NCI-H1417 (cell line): ENCODE measurements at regions not wholly inside any gene's neighbourhood (a gene's known extent, or its start where the extent isn't known, plus 50 kb on each side); places are given as distances from the start of the nearest gene placed in this dataset.

ENCODE experiments used
- DNase-seq, 3 experiments: peaks; one replicate each; lab custom pipeline; 2025; lab: John Stamatoyannopoulos, UW

- DNase-seq: no peak
These were observed 742.9 kb upstream of the DDX18 start for GRCh38 chr2:117071556-117072102.

- no peak for DNase-seq
These were observed 739.7 kb upstream of the DDX18 start for GRCh38 chr2:117074756-117075155.

DNA sequence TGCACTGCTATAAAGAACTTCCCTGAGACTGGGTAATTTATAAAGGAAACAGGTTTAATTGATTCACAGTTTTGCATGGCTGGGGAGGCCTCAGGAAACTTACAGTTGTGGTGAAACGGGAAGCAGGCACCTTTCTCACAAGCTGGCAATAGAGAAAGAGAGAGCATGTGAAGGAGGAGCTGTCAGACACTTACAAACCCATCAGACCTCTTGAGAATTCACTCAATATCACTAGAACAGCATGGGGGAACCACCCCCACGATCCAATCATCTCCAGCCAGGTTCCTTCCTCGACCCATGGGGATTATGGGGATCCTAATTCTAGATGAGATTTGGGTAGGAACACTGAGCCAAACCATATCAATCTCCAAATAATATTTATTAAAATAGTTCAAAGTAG lies 729.2 kb upstream of the DDX18 start:
- no peak for DNase-seq

DNA sequence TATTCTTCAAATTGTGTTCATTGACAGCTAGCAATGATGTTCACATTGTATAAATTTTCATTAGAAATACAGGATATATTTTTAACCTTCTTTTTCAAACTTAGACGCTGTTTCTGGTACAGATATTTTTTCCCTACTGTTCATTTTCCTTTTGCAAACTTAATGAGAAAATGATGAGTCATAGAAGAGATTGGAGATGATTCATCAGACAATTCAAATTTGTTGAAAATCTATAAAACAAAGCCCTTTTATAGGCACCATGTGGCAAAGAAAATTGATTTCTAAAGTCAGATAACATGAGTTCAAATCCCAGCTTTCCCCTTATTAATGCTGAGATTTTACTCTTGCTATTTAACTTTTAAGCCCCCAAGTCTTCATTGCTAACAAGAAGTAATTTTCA lies 728.8 kb upstream of the DDX18 start:
- no peak for DNase-seq

DNA sequence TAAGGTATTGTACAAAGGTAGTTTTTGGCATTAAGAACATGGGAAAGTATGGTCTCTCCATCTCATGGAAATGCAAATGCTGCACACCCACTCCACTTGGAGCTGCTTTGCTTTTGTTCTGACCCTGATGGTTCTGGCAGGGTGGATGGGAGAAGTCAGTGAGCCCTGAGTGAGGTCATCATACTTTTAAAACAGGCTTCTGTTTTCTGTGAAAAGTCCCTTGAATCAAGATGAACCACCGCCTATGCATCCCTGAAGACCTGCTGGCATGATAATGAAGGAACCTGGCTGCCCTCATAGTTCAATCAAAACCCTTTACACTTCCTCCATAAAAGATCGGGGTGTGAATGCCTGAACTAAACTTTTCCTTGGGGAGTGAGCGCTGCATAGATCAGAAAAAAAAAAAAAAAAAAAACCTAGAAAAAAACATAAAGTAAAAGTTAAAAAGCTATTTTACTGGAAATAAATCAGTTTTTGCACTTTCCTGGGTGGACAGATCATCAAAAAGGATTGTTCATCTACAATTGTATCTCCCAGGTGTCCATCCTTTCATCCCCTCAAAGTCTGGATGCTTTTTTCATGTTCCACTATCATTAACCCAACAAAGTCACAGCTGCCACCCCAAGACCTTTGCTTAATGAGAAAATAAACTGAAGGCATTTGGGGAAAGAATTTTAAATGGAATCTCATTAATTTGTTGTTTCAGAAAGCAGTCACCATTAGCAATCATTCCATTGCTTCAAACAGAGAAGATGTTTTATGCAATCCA lies 728.1 kb upstream of the DDX18 start:
- no peak for DNase-seq

GRCh38 chr2:117086943-117087250 lies 727.6 kb upstream of the DDX18 start:
- no peak for DNase-seq

DNA sequence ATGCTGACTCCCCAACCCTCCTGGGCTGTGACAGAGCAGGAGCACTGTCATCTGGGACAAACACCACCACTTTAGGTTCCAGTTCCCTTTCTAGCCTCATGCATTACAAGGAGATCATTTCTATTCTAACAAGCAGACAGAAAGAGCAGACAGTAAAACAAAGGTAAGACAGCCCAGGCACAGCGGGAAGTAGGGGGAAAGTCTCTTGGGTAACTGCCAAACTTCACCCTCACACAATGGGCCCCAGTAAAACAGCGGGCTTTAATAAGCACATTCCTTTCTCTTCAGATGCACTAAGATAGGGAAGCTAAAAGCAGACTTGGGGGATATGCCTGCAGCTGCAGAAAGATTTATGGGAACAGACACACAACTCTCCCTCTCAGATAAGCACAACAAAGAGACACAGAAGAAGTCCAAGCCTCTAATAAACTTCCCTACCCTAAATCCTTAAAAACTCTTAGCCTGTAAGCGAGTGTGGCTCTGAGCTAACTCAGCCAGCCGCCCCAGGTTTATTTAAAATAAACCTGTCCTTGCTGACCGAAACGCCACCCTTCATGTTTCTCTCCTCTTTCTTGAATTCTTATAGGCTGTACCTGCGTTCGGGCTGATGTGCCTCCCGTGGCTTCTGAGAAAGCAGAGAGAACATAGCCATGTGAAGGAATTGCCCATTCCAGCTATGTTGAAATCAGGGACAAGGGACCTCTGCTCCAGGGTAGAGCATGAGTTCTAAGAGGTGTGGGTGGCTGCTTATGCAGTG lies 726.8 kb upstream of the DDX18 start:
- peak in 2 of 3 experiments; percentile 50 to 84 for DNase-seq

GRCh38 chr2:117091041-117091837 lies 723.3 kb upstream of the DDX18 start:
- no peak for DNase-seq

- DNase-seq: no peak
These were observed 712.9 kb upstream of the DDX18 start for GRCh38 chr2:117101613-117102012.

DNA sequence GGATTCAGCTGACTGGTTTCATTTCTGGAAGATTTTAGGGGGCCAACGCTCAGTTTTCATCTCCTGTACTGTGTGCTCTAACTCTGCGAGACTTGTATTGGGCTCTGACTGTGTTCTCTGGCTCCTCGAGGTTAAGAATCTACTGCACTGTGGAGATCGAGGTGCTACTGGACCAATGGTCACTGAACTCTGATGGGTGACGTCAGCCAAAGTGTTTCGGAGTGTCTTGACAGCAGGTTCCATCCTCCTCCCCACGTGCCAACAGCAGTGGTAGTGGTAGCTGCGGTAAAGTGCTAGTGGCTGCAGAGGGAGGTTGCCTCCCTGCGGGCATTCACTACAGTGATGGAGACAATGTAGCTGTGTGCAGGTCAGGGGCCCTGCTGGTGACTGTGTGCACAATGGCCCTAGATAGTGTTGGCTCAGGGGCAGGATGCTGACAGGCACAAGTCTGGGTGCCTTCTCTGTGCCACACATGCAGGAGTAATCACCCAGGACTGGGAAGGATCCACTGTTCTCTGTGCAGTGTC lies 705.7 kb upstream of the DDX18 start:
- no peak for DNase-seq

DNA sequence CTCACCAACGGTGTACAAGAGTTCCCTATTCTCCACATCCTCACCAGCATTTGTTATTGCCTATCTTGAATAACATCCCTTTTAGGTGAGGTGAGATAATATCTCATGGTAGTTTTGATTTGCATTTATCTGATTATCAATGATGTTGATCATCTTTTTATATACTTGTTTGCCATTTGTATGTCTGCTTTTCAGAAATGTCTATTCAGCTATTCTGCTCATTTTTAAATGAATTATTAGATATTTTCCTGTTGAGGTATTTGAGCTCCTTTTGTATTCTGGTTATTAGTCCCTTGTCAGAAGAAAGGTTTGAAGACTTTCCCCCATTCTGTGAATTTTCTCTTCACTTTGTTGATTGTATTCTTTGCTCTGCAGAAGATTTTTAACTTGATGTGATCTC lies 695.5 kb upstream of the DDX18 start:
- no peak for DNase-seq

DNA sequence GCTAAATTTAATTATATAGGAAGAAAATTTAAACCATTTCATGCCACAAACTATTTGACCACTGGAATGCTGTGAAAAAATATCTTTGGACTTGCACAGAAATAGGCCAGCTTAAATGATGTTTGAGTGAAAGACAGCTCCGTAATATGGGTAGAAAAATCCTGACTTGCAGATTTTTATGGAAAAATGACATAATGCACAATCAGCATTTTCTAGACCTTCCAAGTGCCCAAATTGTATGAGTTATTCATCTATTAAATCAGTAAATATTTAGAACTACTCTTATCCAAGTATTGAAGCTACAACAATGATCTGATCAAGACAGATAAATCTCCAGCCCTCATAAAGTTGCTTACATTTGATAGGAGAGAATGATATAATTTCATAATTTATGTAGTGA lies 691.1 kb upstream of the DDX18 start:
- DNase-seq: no peak

DNA sequence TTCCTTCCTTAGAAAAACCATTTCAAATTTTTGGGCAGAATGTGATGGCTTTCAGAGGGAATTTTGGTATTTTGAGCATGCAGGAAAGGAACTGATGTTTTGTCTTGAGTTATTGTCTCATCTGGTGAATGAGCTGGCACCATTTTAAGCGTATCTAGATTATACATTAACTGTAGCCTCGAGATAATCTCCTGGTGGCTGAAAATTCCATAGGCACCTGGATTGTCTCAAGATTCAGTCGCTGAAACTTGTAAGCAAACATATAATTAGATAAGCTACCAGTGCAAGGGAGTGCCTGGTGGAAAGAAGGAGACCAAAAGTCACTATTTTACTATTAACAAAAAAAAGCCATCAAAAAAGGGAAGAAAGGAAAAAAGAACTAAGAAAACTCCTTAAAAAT lies 687.8 kb upstream of the DDX18 start:
- DNase-seq: no peak

DNA sequence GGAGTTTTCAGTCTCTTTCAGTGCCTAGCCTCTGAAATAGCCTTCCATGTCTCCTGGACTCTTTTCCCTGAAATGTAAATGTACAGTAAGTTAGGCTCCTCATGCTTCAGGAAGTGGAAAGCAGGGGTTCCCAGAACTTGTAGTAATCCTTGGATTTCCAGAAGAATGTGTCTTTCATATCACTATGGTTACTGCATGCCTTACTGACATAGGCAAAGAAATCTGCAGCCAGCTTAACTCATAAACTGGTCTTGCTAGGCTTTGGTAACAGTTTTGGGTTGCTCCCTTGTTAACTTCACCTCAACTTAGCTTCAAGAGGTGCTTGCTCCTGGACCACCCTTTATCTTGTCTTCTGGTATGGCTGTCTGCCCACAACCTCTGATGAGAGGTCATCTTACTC lies 686.8 kb upstream of the DDX18 start:
- no peak for DNase-seq

GRCh38 chr2:117128461-117128860 lies 686.0 kb upstream of the DDX18 start:
- DNase-seq: no peak

DNA sequence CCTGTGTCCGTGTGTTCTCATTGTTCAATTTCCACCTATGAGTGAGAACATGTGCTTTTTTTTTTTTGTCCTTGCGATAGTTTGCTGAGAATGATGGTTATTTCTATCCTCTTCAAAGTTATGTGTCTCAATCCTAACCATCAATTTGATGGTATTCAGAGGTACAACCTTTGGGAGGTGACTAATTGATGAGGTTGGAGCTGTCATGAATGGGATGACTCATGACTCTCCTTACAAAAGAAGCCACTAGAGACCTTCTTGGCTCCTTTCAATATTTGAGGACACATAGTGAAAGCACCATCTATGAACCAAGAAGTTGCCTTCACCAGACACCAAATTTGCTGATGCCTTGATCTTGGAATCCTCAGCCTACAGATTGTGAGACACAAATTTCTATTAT lies 677.1 kb upstream of the DDX18 start:
- no peak for DNase-seq

DNA sequence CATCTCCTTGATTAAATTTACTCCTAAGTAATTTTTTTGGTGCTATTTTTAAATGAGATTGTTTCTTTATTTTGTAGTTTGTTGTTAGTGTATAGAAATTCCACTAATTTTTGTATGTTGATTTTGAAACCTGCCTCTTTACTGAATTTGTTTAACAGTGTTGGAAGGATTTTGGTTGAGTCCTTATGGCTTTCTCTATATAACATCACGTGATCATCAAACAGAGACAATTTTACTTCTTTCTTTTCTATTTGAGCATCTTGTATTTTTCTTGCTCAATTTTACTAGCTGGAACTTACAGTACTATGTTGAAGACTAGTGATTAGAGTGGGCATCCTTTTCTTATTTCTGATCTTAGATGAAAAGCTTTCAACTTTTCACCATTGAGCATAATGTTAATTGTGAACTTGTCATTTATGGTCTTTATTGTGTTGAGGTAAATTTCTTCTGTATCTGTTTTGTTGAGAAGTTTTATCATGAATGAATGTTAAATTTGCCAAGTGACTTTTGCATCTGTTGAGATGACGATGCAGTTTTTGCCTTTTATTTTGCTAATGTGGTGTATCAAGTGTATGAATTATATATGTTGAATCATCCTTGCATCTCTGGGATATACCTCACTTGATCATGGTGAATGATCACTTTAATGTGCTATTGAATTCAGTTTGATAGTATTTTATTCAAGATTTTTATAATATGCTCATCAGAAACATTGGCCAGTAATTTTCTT lies 645.3 kb upstream of the DDX18 start:
- DNase-seq: no peak

GRCh38 chr2:117170897-117171296 lies 643.6 kb upstream of the DDX18 start:
- DNase-seq: no peak

GRCh38 chr2:117179405-117179804 lies 635.1 kb upstream of the DDX18 start:
- no peak for DNase-seq

DNA sequence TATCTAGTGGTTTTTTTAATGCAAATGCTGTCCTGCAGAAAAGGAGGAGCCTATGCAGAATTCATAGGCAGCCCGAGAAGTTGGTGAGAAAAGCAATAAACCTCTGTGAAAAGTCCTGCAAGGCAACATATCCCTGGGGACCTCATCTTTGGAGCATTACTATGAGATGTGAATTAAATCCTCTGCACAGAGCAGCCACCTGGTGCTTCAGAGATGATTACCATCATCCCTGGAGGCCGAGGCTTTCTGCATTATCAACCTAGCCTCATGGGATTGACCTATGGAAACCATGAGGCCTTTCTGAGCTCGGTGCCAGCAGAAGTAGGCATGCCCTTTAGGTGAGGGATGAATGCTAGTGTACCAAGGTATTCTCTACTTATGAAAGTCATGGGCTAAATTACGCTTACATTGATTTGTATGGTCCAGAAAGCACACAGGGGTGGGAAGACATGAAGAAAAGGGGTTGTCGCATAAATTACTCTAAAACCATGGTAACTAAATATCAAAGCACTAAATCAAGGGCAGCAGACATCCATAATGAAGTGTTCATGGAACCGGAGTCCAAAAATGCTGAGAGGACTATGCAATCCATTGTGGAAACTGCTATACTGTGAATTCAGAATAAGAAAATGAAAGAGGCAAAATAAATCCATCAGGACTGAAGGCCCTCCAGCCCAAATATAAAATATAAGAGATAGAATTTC lies 623.5 kb upstream of the DDX18 start:
- no peak for DNase-seq

DNA sequence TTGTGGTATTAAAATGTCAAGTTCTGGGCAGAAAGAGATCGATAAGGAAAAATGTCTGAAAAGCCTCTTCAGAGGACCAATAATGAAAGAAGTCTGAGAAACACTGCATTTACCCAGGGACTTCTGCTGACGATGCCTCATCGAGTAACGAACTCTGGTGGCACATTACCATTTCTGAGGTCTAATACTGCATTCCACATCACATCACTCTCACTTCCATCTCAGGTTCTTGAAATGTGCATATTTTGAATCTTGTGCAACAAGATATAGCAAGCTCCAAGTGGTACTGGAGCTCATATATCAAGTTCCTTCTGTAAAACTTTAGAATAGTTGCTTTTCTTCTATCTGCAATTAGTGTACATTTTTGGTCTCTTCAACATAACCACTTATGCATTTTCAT lies 619.1 kb upstream of the DDX18 start:
- no peak for DNase-seq
